ENCODE measurements at regions not wholly inside any gene's neighbourhood (a gene's known extent, or its start where the extent isn't known, plus 50 kb on each side); places are given as distances from the start of the nearest gene placed in this dataset.

GRCh38 chr12:125492354-125493270 lies 427.4 kb downstream of the AACS start:
- H3K36me3 ChIP-seq = no peaks in the 10 kb centered on the region
- intact Hi-C loops (cut with DNase I) = no loop called here
- no peak overlapping the region for H3K4me3 ChIP-seq
- 77% methylated on average over 17 of the region's 20 CpGs for WGBS
- H3K27me3 ChIP-seq (replicated peaks; ENCODE audit: insufficient read depth) = no peaks in the 10 kb centered on the region
- DNase-seq (ENCODE audit: low spot score) = no peak
- no peak for TF ChIP-seq POLR2AphosphoS5 (IDR thresholded peaks at IDR 0.05)
- no peak for TF ChIP-seq CTCF (IDR thresholded peaks at IDR 0.05)
- TF ChIP-seq POLR2A (IDR thresholded peaks at IDR 0.05) = no peak
- no peaks in the 10 kb centered on the region for H3K9me3 ChIP-seq
- no peak overlapping the region for H3K27ac ChIP-seq
- no peaks in the 10 kb centered on the region for H3K4me1 ChIP-seq (replicated peaks)

- no peak for DNase-seq (ENCODE audit: low spot score)
Measured at GRCh38 chr12:125493704-125494308, 428.6 kb downstream of the AACS start.

GRCh38 chr12:125503128-125503527 lies 437.9 kb downstream of the AACS start:
- TF ChIP-seq POLR2A (IDR thresholded peaks at IDR 0.05) (no peak), CTCF (IDR thresholded peaks at IDR 0.05) (no peak), POLR2AphosphoS5 (IDR thresholded peaks at IDR 0.05) (no peak)
- no peak for DNase-seq (ENCODE audit: low spot score)
- no peak overlapping the region for H3K4me3 ChIP-seq
- intact Hi-C loops (cut with DNase I) = no loop called here
- 58% methylated on average over 6 of the region's 6 CpGs for WGBS
- H3K9me3 ChIP-seq = no peaks in the 10 kb centered on the region
- H3K4me1 ChIP-seq (replicated peaks) = no peaks in the 10 kb centered on the region
- no peaks in the 10 kb centered on the region for H3K36me3 ChIP-seq
- H3K27ac ChIP-seq = no peak overlapping the region
- H3K27me3 ChIP-seq (replicated peaks; ENCODE audit: insufficient read depth) = no peaks in the 10 kb centered on the region

More at GRCh38 chr12:125493704-125494308, 428.6 kb downstream of the AACS start:
- Histone ChIP-seq H3K27me3 (replicated peaks; ENCODE audit: insufficient read depth) (no peaks in the 10 kb centered on the region), H3K36me3 (no peaks in the 10 kb centered on the region), H3K27ac (no peak overlapping the region), H3K4me1 (replicated peaks) (no peaks in the 10 kb centered on the region), H3K9me3 (no peaks in the 10 kb centered on the region), H3K4me3 (no peak overlapping the region)
- TF ChIP-seq CTCF (IDR thresholded peaks at IDR 0.05) (no peak), POLR2A (IDR thresholded peaks at IDR 0.05) (no peak), POLR2AphosphoS5 (IDR thresholded peaks at IDR 0.05) (no peak)
- 79% methylated on average over 14 of the region's 14 CpGs for WGBS
- intact Hi-C loops (cut with DNase I) = no loop called here

GRCh38 chr12:125509195-125509594 lies 444.0 kb downstream of the AACS start:
- no peak for DNase-seq (ENCODE audit: low spot score)
- Histone ChIP-seq H3K4me1 (replicated peaks) (no peaks in the 10 kb centered on the region), H3K36me3 (no peaks in the 10 kb centered on the region), H3K4me3 (no peak overlapping the region), H3K27ac (no peak overlapping the region), H3K9me3 (no peaks in the 10 kb centered on the region), H3K27me3 (replicated peaks; ENCODE audit: insufficient read depth) (no peaks in the 10 kb centered on the region)
- TF ChIP-seq POLR2A (IDR thresholded peaks at IDR 0.05) (no peak), CTCF (IDR thresholded peaks at IDR 0.05) (no peak), POLR2AphosphoS5 (IDR thresholded peaks at IDR 0.05) (no peak)
- intact Hi-C loops (cut with DNase I) = no loop called here
- 83% methylated on average over 6 of the region's 6 CpGs for WGBS

Measured in prostate gland (tissue), 2 donors.